Tibial nerve (tissue), 4 donors: ENCODE measurements at regions not wholly inside any gene's neighbourhood (a gene's known extent, or its start where the extent isn't known, plus 50 kb on each side); places are given as distances from the start of the nearest gene placed in this dataset.

Experiments used
- DNase-seq, 2 donors: peaks; one replicate each; pipeline ENCODE4 v3.0.0-alpha.2; 2019; ENCODE audit warnings: low spot score in 2 of 2
- H3K27ac ChIP-seq, 4 donors: fragments of 200-600 bp; sonication (generic) in 3 of 4; one replicate each; pipeline ENCODE4 v1.5.1; 2017 to 2019; ENCODE audit warnings: mild to moderate bottlenecking in 1 of 4
- H3K27me3 ChIP-seq, 2 donors: fragments of 200-600 bp; sonication (generic) in 1 of 2; one replicate each; pipeline versions ENCODE4 v1.5.1 to v1.6.0; 2017 to 2019
- H3K36me3 ChIP-seq, 3 donors: fragments of 200-600 bp; sonication (generic); one replicate each; pipeline ENCODE4 v1.5.1; 2018 to 2019
- H3K4me1 ChIP-seq, 4 donors: fragments of 200-600 bp; sonication (generic) in 3 of 4; one replicate each; pipeline ENCODE4 v1.5.1; 2017 to 2019
- H3K4me3 ChIP-seq, 4 donors: fragments of 200-600 bp; sonication (generic) in 3 of 4; one replicate each; pipeline ENCODE4 v1.5.1; 2017 to 2019; ENCODE audit warnings: mild to moderate bottlenecking in 1 of 4, moderate library complexity in 1 of 4
- H3K9me3 ChIP-seq, 4 donors: fragments of 200-600 bp; sonication (generic) in 3 of 4; one replicate each; pipeline ENCODE4 v1.5.1; 2017 to 2019
- CTCF ChIP-seq, 5 experiments: fragments of 200-600 bp in 3 of 5; fragments of 450-650 bp in 2 of 5; sonication (generic) in 3 of 5; IDR thresholded peaks; one replicate each; pipeline ENCODE4 v1.5.1; 2016 to 2019; ENCODE audit warnings: antibody characterized with exemption in 5 of 5, mild to moderate bottlenecking in 3 of 5, moderate library complexity in 2 of 5
- EP300 ChIP-seq, 2 donors: sonication (generic); formaldehyde crosslinking; IDR thresholded peaks; one replicate each; pipeline ENCODE4 v1.6.1; 2017; ENCODE audit warnings: antibody characterized with exemption in 2 of 2, mild to moderate bottlenecking in 1 of 2
- POLR2A ChIP-seq, 2 donors: fragments of 450-650 bp; IDR thresholded peaks; one replicate each; pipeline ENCODE4 v1.6.1; 2017; ENCODE audit warnings: antibody characterized with exemption in 2 of 2, mild to moderate bottlenecking in 2 of 2, moderate library complexity in 2 of 2
- WGBS, 2 donors: methylation state at CpG; one replicate each; pipeline ENCODE4 v1.1.5; 2018; 5-methylcytosine and 5-hydroxymethylcytosine counted together

GRCh38 chr13:103190841-103191240 is 124.6 kb upstream of the SLC10A2 start:
- H3K4me3 ChIP-seq, result no peak overlapping the region
- no peak for TF ChIP-seq EP300 (IDR thresholded peaks at IDR 0.05)
- no peak for TF ChIP-seq CTCF (IDR thresholded peaks at IDR 0.05)
- no peak for TF ChIP-seq POLR2A (IDR thresholded peaks at IDR 0.05)
- 89 to 94% methylated on average over 1 of the region's 1 CpG for WGBS, 2 donors

GRCh38 chr13:103188713-103189326 is 122.6 kb upstream of the SLC10A2 start:
- Histone ChIP-seq H3K4me1 (no peaks in the 10 kb centered on the region), H3K36me3 (no peaks in the 10 kb centered on the region), H3K27me3 (no peaks in the 10 kb centered on the region), H3K4me3 (no peak overlapping the region), H3K9me3 (no peaks in the 10 kb centered on the region), H3K27ac (no peak overlapping the region)
- DNase-seq, result no peak
- 30 to 31% methylated on average over 3 of the region's 3 CpGs for WGBS, 2 donors
- no peak for TF ChIP-seq POLR2A (IDR thresholded peaks at IDR 0.05)
- TF ChIP-seq CTCF (IDR thresholded peaks at IDR 0.05), result peak; percentile 19 to 40 (median 29)

More at GRCh38 chr13:103190841-103191240, 124.6 kb upstream of the SLC10A2 start:
- Histone ChIP-seq H3K9me3 (no peaks in the 10 kb centered on the region), H3K4me1 (no peaks in the 10 kb centered on the region), H3K27ac (no peak overlapping the region), H3K27me3 (no peaks in the 10 kb centered on the region), H3K36me3 (no peaks in the 10 kb centered on the region)
- no peak for DNase-seq

- TF ChIP-seq EP300 (IDR thresholded peaks at IDR 0.05) (no peak), POLR2A (IDR thresholded peaks at IDR 0.05) (no peak), CTCF (IDR thresholded peaks at IDR 0.05) (no peak)
- H3K27me3 ChIP-seq, result no peaks in the 10 kb centered on the region
- no peak overlapping the region for H3K4me3 ChIP-seq
- no peak overlapping the region for H3K27ac ChIP-seq
- DNase-seq, result no peak
- 60 to 69% methylated on average over 10 of the region's 10 CpGs for WGBS, 2 donors
- no peaks in the 10 kb centered on the region for H3K4me1 ChIP-seq
- H3K36me3 ChIP-seq, result no peaks in the 10 kb centered on the region
- no peaks in the 10 kb centered on the region for H3K9me3 ChIP-seq
Observed at GRCh38 chr13:103187721-103188156, 121.5 kb upstream of the SLC10A2 start.

- WGBS, 2 donors, result 93 to 95% methylated on average over 2 of the region's 2 CpGs
Observed at GRCh38 chr13:103184413-103184812, 118.2 kb upstream of the SLC10A2 start.

More at GRCh38 chr13:103184413-103184812, 118.2 kb upstream of the SLC10A2 start:
- DNase-seq, result no peak
- no peak for TF ChIP-seq CTCF (IDR thresholded peaks at IDR 0.05)
- TF ChIP-seq EP300 (IDR thresholded peaks at IDR 0.05), result no peak
- no peak for TF ChIP-seq POLR2A (IDR thresholded peaks at IDR 0.05)
- H3K4me3 ChIP-seq, result no peak overlapping the region
- H3K27me3 ChIP-seq, result no peaks in the 10 kb centered on the region
- H3K4me1 ChIP-seq, result no peaks in the 10 kb centered on the region
- H3K36me3 ChIP-seq, result no peaks in the 10 kb centered on the region
- H3K27ac ChIP-seq, result no peak overlapping the region
- H3K9me3 ChIP-seq, result no peaks in the 10 kb centered on the region
